Cardiac muscle cell (in vitro differentiated cells and primary cell): ENCODE measurements at regions not wholly inside any gene's neighbourhood (a gene's known extent, or its start where the extent isn't known, plus 50 kb on each side); places are given as distances from the start of the nearest gene placed in this dataset.

Experiments
- DNase-seq, 2 donors: peaks; one replicate each; pipeline versions ENCODE4 v3.0.0 to v3.0.0-alpha.2; 2010 to 2017; ENCODE audit warnings: low read depth in 1 of 2, low spot score in 1 of 2
- H3K27ac ChIP-seq: fragments of 200-600 bp; sonication (generic); 2 replicates; pipeline ENCODE4 v1.5.1; 2016
- H3K27me3 ChIP-seq: fragments of 200-600 bp; sonication (generic); 2 replicates; pipeline ENCODE4 v1.6.0; 2016; ENCODE audit warnings: control low read depth
- H3K36me3 ChIP-seq: fragments of 200-600 bp; sonication (generic); 2 replicates; pipeline ENCODE4 v1.5.1; 2016; ENCODE audit warnings: control low read depth
- H3K4me1 ChIP-seq: fragments of 200-600 bp; sonication (generic); 2 replicates; pipeline ENCODE4 v1.8.1; 2017; ENCODE audit warnings: low read depth, mild to moderate bottlenecking, mixed run types
- H3K4me3 ChIP-seq: fragments of 200-600 bp; sonication (generic); 2 replicates; pipeline ENCODE4 v1.5.1; 2016; ENCODE audit warnings: mild to moderate bottlenecking
- H3K9me3 ChIP-seq: fragments of 200-600 bp; sonication (generic); 2 replicates; pipeline ENCODE4 v1.5.1; 2017; ENCODE audit warnings: low read depth, mild to moderate bottlenecking, control low read depth
- TF ChIP-seq, protein P1 (sequence below): IDR thresholded peaks from 2 replicates; pipeline ENCODE4 v1.5.1; 2012; ENCODE audit warnings: low read depth, mild to moderate bottlenecking, low read length

DNA sequence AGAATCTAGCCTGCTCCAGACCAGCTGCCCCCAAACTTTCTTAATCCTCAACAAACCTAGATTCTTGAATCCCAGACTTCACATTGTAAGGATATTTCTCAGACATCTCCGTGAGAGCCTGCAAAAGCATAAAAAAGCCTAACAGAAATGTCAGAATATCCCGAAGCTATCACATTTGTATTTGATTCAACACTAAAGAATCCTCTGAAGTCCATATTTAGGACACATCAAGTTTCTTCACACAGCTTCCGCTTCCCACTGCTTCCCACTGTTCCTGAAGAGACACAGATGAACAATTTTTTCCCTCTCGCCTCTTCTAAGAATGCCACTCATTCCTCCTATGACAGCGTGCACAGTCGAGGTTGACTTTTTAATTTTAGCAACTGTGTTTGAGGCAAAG is 396.2 kb upstream of the IGFBP3 start:
- H3K4me3 ChIP-seq: no peak overlapping the region
- peak in 1 of 2 donors; percentile 14 for DNase-seq
- TF ChIP-seq, protein P1, sequence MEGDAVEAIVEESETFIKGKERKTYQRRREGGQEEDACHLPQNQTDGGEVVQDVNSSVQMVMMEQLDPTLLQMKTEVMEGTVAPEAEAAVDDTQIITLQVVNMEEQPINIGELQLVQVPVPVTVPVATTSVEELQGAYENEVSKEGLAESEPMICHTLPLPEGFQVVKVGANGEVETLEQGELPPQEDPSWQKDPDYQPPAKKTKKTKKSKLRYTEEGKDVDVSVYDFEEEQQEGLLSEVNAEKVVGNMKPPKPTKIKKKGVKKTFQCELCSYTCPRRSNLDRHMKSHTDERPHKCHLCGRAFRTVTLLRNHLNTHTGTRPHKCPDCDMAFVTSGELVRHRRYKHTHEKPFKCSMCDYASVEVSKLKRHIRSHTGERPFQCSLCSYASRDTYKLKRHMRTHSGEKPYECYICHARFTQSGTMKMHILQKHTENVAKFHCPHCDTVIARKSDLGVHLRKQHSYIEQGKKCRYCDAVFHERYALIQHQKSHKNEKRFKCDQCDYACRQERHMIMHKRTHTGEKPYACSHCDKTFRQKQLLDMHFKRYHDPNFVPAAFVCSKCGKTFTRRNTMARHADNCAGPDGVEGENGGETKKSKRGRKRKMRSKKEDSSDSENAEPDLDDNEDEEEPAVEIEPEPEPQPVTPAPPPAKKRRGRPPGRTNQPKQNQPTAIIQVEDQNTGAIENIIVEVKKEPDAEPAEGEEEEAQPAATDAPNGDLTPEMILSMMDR: no peak
- no peaks in the 10 kb centered on the region for H3K27me3 ChIP-seq
- no peaks in the 10 kb centered on the region for H3K36me3 ChIP-seq
- no peaks in the 10 kb centered on the region for H3K9me3 ChIP-seq
- no peaks in the 10 kb centered on the region for H3K4me1 ChIP-seq
- no peak overlapping the region for H3K27ac ChIP-seq

DNA sequence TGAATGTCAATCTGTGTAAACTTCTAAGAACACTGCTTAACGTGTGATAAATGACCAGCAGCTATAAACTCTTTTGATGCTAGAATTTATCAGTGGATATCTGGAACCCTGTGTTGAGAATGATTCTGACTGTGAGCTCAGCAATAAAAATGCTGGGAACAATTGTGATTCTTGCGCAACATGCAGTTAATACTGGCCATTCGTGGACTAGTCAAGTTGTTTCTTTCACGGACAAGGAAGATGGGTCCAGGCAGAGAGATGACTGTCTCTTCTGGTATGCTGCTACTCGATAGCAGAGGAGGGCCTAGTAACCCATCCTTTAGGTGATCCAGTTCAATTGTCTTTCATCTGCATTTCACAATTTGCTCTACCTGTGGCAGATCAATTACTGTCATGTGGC is 394.8 kb upstream of the IGFBP3 start:
- DNase-seq: peak in 1 of 2 donors; percentile 40
- Histone ChIP-seq H3K9me3 (no peaks in the 10 kb centered on the region), H3K27ac (no peak overlapping the region), H3K27me3 (no peaks in the 10 kb centered on the region), H3K4me1 (no peaks in the 10 kb centered on the region), H3K36me3 (no peaks in the 10 kb centered on the region), H3K4me3 (no peak overlapping the region)
- TF ChIP-seq, protein P1: no peak

DNA sequence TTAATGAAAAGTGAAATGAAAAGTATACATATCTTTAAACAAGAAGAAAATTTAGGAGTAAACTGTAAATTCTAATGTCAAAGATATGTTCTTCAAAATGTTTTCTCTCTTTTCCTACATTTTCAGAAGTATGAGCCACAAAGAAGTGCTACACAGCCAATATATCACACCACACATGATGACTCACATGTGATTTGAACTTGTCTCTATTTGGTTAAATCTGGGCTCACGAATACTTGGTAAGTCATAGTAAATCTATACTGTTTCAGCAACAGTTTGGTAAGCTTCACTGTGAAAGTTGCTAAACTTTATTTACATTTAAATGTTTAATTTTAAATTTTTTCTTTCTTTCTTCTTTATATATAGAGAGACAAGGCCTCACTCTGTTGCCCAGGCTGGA is 380.6 kb upstream of the IGFBP3 start:
- Histone ChIP-seq H3K36me3 (no peaks in the 10 kb centered on the region), H3K27me3 (no peaks in the 10 kb centered on the region), H3K4me1 (no peaks in the 10 kb centered on the region), H3K27ac (no peak overlapping the region), H3K9me3 (no peaks in the 10 kb centered on the region), H3K4me3 (no peak overlapping the region)
- DNase-seq: peak in 1 of 2 donors; percentile 33
- TF ChIP-seq, protein P1: no peak

DNA sequence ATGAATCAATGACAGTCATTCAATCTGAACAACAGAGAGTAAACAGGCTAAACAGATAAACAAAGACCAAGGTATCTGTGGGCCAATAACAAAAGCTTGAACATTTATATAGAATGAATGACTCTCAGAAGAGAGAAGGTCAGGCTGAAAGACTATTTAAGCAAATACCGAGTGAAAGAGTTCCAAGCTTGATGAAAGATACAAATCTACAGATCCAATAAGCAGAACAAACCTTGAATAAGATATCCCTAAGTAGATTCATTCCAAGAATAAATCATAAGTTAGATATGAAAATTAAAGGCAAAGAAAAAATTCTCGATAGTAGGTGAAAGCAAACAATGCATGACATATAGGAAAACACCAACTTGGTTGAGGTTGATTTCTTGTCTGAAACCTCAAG is 376.4 kb upstream of the IGFBP3 start:
- Histone ChIP-seq H3K27ac (no peak overlapping the region), H3K27me3 (no peaks in the 10 kb centered on the region)

DNA sequence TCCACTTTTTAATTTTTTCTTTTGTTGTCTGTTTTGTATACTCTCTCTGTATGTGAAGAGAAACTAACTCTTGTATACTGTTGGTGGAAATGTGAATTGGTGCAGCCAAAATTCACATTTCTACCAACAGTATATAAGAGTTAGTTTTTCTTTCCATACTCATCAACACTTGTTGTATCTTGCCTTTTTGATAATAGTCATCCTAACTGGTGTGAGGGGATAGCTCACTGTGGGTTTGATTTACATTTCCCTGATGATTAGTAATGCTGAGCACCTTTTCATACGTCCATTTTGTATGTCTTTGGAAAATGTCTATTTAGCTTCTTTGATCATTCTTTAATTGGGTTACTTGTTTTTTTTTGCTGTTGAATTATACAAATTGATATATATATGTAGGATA is 375.5 kb upstream of the IGFBP3 start:
- DNase-seq: no peak
- TF ChIP-seq, protein P1: no peak
- no peaks in the 10 kb centered on the region for H3K9me3 ChIP-seq
- no peak overlapping the region for H3K27ac ChIP-seq
- H3K27me3 ChIP-seq: no peaks in the 10 kb centered on the region
- no peaks in the 10 kb centered on the region for H3K36me3 ChIP-seq
- no peak overlapping the region for H3K4me3 ChIP-seq
- H3K4me1 ChIP-seq: peaks cover 7% of the 10 kb centered on the region

More for the DNA sequence above, 376.4 kb upstream of the IGFBP3 start:
- no peak for DNase-seq
- Histone ChIP-seq H3K36me3 (no peaks in the 10 kb centered on the region), H3K4me1 (no peaks in the 10 kb centered on the region), H3K9me3 (no peaks in the 10 kb centered on the region), H3K4me3 (no peak overlapping the region)
- TF ChIP-seq, protein P1: no peak

DNA sequence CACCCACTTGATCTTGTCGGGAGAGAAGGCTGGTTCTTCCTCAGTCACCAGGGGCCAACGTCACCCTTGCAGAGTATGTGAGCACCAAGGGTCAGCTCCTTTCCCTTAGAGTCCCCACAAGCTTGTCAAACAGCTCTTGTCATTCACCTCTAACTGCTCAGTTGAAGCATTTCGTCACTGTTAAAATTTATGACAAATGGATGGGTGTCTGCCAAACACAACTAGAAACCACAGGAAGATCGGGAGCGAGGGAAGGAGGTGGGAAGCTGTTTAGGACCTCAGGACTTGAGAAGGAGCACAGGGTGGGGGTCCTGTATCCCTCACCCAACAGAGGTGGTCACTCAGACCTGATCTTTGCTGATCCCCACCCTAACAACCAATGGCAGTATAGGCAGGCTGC is 373.3 kb upstream of the IGFBP3 start:
- H3K27me3 ChIP-seq: no peaks in the 10 kb centered on the region
- no peak overlapping the region for H3K4me3 ChIP-seq
- H3K9me3 ChIP-seq: no peaks in the 10 kb centered on the region
- DNase-seq: no peak
- TF ChIP-seq, protein P1: no peak
- H3K27ac ChIP-seq: no peak overlapping the region
- no peaks in the 10 kb centered on the region for H3K36me3 ChIP-seq
- peaks cover 28% of the 10 kb centered on the region for H3K4me1 ChIP-seq
